Mucosa of descending colon (tissue), 3 donors: ENCODE measurements at regions not wholly inside any gene's neighbourhood (a gene's known extent, or its start where the extent isn't known, plus 50 kb on each side); places are given as distances from the start of the nearest gene placed in this dataset.
A peak's percentile ranks its signal among the peaks of the same experiment; 100 is the strongest.

ENCODE experiments used
- ATAC-seq: fragments of 200-7000 bp; cut with Tn5 transposase; one replicate; pipeline ENCODE4 v1.9.1; 2020; ENCODE audit warnings: mild to moderate bottlenecking, moderate library complexity
- DNase-seq, 3 donors: peaks; one replicate each; pipeline ENCODE4 v3.0.0-alpha.2; 2020
- H3K36me3 ChIP-seq: fragments of 200-600 bp; one replicate; pipeline ENCODE4 v1.8.0; 2021; ENCODE audit warnings: low read depth, mild to moderate bottlenecking
- H3K4me1 ChIP-seq: fragments of 200-600 bp; one replicate; pipeline ENCODE4 v1.8.0; 2021; ENCODE audit warnings: low read depth, mild to moderate bottlenecking
- H3K4me3 ChIP-seq: fragments of 200-600 bp; one replicate; pipeline ENCODE4 v1.8.0; 2021; ENCODE audit warnings: mild to moderate bottlenecking
- H3K9me3 ChIP-seq: fragments of 200-600 bp; one replicate; pipeline ENCODE4 v1.8.0; 2021; ENCODE audit warnings: mild to moderate bottlenecking
- CTCF ChIP-seq: fragments of 200-600 bp; IDR thresholded peaks from one replicate; pipeline ENCODE4 v1.8.0; 2022; ENCODE audit warnings: antibody characterized with exemption, mild to moderate bottlenecking
- intact Hi-C, 2 donors: fragments of 100-400 bp; cut with DNase I in 1 of 2; cut with micrococcal nuclease in 1 of 2; formaldehyde crosslinking; loops; one replicate each; pipeline versions ENCODE4 v1.11.0 to v1.11.1; 2022; cut with DNase I, micrococcal nuclease
- donor health status: DM: no; HTN: no; CAD: no; lungs with moderate emphysema.
- donor health status: DM: no; HTN: no; CAD: no.
- donor health status: DM: no; HTN: yes; CAD: no.

GRCh38 chr2:150371044-150371818 is 116.2 kb downstream of the RND3 start:
- intact Hi-C loops, result no loop called here
- ATAC-seq, result peak; percentile 92
- peak in 2 of 3 donors; percentile 30 to 70 for DNase-seq

GRCh38 chr2:150370561-150370960 is 116.9 kb downstream of the RND3 start:
- no peaks in the 10 kb centered on the region for H3K9me3 ChIP-seq
- no peaks in the 10 kb centered on the region for H3K36me3 ChIP-seq
- ATAC-seq (peak; percentile 92), DNase-seq (peak in 1 of 3 donors; percentile 54)
- no peak overlapping the region for H3K4me3 ChIP-seq
- intact Hi-C loops, result no loop called here
- H3K4me1 ChIP-seq, result peaks cover 8% of the 10 kb centered on the region
- no peak for TF ChIP-seq CTCF

More at GRCh38 chr2:150371044-150371818, 116.2 kb downstream of the RND3 start:
- Histone ChIP-seq H3K4me3 (no peak overlapping the region), H3K36me3 (no peaks in the 10 kb centered on the region), H3K9me3 (no peaks in the 10 kb centered on the region), H3K4me1 (peaks cover 8% of the 10 kb centered on the region)
- no peak for TF ChIP-seq CTCF

GRCh38 chr2:150369862-150370261 is 117.6 kb downstream of the RND3 start:
- H3K36me3 ChIP-seq, result no peaks in the 10 kb centered on the region
- no peak overlapping the region for H3K4me3 ChIP-seq
- no peaks in the 10 kb centered on the region for H3K9me3 ChIP-seq
- ATAC-seq (no peak), DNase-seq (peak in 1 of 3 donors; percentile 29)
- peaks cover 8% of the 10 kb centered on the region for H3K4me1 ChIP-seq
- no peak for TF ChIP-seq CTCF
- intact Hi-C loops, result no loop called here

- Histone ChIP-seq H3K4me1 (no peaks in the 10 kb centered on the region), H3K36me3 (no peaks in the 10 kb centered on the region), H3K4me3 (no peak overlapping the region), H3K9me3 (no peaks in the 10 kb centered on the region)
- ATAC-seq (no peak), DNase-seq (no peak)
- intact Hi-C loops, result no loop called here
- no peak for TF ChIP-seq CTCF
These were observed 129.0 kb downstream of the RND3 start for GRCh38 chr2:150358468-150358807.

GRCh38 chr2:150357770-150358467 is 129.5 kb downstream of the RND3 start:
- TF ChIP-seq CTCF, result no peak
- DNase-seq, result no peak

More at GRCh38 chr2:150357770-150358467, 129.5 kb downstream of the RND3 start:
- intact Hi-C loops, result no loop called here
- ATAC-seq, result no peak
- Histone ChIP-seq H3K9me3 (no peaks in the 10 kb centered on the region), H3K4me1 (no peaks in the 10 kb centered on the region), H3K4me3 (no peak overlapping the region), H3K36me3 (no peaks in the 10 kb centered on the region)
